ENCODE measurements at regions not wholly inside any gene's neighbourhood (a gene's known extent, or its start where the extent isn't known, plus 50 kb on each side); places are given as distances from the start of the nearest gene placed in this dataset.

DNA sequence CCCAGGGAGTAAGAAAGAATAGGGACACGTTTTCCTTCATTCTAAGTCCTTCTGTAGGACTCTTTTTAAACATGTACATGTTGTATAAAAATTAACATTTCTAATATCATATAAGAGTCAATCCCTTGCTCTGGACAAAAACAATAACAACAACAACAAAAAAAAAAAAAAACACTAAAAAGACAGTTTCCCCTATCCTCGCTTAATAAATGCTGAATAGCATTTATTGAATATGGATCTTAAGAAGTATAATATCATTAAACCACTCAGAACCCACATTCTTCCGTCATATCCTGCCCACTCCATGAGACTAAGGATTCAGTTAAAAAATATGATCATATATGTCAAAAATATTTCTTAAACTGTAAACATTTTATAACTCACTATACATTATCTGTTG is 145.1 kb downstream of the AQP9 start:
- ChIA-PET CTCF (interaction anchor here (0.6 kb wide), 1 partner anchor 192 kb away, joined by 3 read pairs; no protein-coding TSS in a partner anchor), POLR2A (no interaction called here)
- DNase-seq (ENCODE audit: unreplicated experiment), result no peak
- TF ChIP-seq, protein P1, sequence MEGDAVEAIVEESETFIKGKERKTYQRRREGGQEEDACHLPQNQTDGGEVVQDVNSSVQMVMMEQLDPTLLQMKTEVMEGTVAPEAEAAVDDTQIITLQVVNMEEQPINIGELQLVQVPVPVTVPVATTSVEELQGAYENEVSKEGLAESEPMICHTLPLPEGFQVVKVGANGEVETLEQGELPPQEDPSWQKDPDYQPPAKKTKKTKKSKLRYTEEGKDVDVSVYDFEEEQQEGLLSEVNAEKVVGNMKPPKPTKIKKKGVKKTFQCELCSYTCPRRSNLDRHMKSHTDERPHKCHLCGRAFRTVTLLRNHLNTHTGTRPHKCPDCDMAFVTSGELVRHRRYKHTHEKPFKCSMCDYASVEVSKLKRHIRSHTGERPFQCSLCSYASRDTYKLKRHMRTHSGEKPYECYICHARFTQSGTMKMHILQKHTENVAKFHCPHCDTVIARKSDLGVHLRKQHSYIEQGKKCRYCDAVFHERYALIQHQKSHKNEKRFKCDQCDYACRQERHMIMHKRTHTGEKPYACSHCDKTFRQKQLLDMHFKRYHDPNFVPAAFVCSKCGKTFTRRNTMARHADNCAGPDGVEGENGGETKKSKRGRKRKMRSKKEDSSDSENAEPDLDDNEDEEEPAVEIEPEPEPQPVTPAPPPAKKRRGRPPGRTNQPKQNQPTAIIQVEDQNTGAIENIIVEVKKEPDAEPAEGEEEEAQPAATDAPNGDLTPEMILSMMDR (IDR thresholded peaks at IDR 0.05; ENCODE audit: unreplicated experiment), result no peak
- intact Hi-C loops (cut with micrococcal nuclease), result no loop called here
- peaks cover 8% of the 10 kb centered on the region for H3K4me1 Mint-ChIP-seq (ENCODE audit: insufficient read depth, unreplicated experiment)
- H3K36me3 Mint-ChIP-seq (ENCODE audit: insufficient read depth, unreplicated experiment), result no peaks in the 10 kb centered on the region
- no peak overlapping the region for H3K4me3 Mint-ChIP-seq (ENCODE audit: unreplicated experiment)
- H3K9me3 Mint-ChIP-seq (ENCODE audit: unreplicated experiment), result no peaks in the 10 kb centered on the region
- H3K27me3 Mint-ChIP-seq (ENCODE audit: insufficient read depth, unreplicated experiment), result peaks cover 11% of the 10 kb centered on the region
- H3K27ac Mint-ChIP-seq (ENCODE audit: low read depth, unreplicated experiment), result no peak overlapping the region
- no TSS peak for BruUV-seq (replicated peaks)

DNA sequence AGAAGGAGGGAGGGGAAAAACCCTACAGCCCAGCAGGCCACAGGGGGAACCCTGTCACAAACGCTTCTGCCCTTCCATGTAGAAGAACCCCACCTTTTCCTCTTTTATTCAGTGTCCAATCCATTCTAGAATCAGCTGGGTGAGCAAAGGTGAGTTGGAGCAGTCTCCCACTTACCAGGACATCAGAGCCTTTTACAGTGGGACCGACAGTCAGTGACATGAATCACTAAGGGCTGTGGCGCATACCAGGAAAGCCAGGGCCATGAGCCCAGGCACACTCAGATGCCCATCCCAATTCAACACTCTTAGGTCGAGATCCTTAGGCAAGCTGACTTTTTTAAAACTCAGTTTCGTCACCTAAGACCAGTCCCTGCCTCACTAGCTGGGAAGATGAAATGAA is 146.1 kb downstream of the AQP9 start:
- intact Hi-C loops (cut with micrococcal nuclease), result no loop called here
- Mint-ChIP-seq H3K36me3 (ENCODE audit: insufficient read depth, unreplicated experiment) (no peaks in the 10 kb centered on the region), H3K4me3 (ENCODE audit: unreplicated experiment) (no peak overlapping the region), H3K4me1 (ENCODE audit: insufficient read depth, unreplicated experiment) (peaks cover 8% of the 10 kb centered on the region), H3K9me3 (ENCODE audit: unreplicated experiment) (no peaks in the 10 kb centered on the region), H3K27me3 (ENCODE audit: insufficient read depth, unreplicated experiment) (peaks cover 5% of the 10 kb centered on the region), H3K27ac (ENCODE audit: low read depth, unreplicated experiment) (no peak overlapping the region)
- TF ChIP-seq, protein P1 (IDR thresholded peaks at IDR 0.05; ENCODE audit: unreplicated experiment), result no peak
- BruUV-seq (replicated peaks), result no TSS peak
- POLR2A ChIA-PET, result interaction anchor here (0.5 kb wide), 1 partner anchor 824 kb away, joined by 3 read pairs; no protein-coding TSS in a partner anchor
- CTCF ChIA-PET, result no interaction called here
- DNase-seq (ENCODE audit: unreplicated experiment), result no peak

DNA sequence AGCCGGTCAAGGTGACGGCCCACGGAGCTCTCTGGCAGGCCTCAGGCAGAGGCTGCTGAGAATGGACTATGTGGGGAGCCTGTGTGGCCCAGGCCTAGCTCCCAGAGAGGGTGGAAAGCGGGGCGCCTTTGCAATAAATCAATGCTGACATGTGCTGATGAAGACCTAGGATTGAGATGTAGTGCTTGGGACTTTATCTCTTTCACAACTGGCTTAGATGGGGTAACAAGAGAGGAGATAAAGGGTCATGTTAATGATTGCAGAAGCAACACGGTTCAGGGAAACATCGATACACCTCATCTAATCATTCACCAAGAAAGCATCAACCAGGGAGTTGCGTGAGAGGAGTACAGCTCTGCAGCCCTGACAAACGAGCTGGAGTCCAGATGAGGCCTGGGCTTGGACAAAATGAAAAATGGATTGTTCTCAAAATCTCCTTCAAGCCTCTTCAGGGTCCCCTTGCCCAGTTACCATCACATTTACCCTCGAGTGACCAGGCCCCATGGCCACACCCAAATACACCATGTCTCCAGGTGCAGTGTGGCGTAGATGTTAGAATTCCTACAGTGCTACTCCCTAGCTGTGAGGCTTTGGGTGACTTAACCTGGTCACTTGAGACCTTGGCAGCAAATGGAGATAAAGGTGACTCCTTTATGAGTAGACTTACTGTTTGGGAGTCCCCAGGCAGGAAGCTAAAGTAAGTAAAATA is 146.4 kb upstream of the LIPC start:
- POLR2A ChIA-PET, result interaction anchor here (0.7 kb wide), 2 partner anchors 8 to 465 kb away, joined by 3 to 4 read pairs; no protein-coding TSS in a partner anchor
- Mint-ChIP-seq H3K27me3 (ENCODE audit: insufficient read depth, unreplicated experiment) (no peaks in the 10 kb centered on the region), H3K9me3 (ENCODE audit: unreplicated experiment) (no peaks in the 10 kb centered on the region), H3K4me3 (ENCODE audit: unreplicated experiment) (no peak overlapping the region), H3K4me1 (ENCODE audit: insufficient read depth, unreplicated experiment) (peaks cover 8% of the 10 kb centered on the region), H3K27ac (ENCODE audit: low read depth, unreplicated experiment) (peak overlapping the region; percentile 3), H3K36me3 (ENCODE audit: insufficient read depth, unreplicated experiment) (no peaks in the 10 kb centered on the region)
- CTCF ChIA-PET, result interaction anchor here (0.6 to 1.1 kb wide), 2 partner anchors 16 to 47 kb away, joined by 3 to 4 read pairs; no protein-coding TSS in a partner anchor
- BruUV-seq (replicated peaks), result no TSS peak
- DNase-seq (ENCODE audit: unreplicated experiment), result no peak
- TF ChIP-seq, protein P1 (IDR thresholded peaks at IDR 0.05; ENCODE audit: unreplicated experiment), result no peak
- intact Hi-C loops (cut with micrococcal nuclease), result no loop called here

DNA sequence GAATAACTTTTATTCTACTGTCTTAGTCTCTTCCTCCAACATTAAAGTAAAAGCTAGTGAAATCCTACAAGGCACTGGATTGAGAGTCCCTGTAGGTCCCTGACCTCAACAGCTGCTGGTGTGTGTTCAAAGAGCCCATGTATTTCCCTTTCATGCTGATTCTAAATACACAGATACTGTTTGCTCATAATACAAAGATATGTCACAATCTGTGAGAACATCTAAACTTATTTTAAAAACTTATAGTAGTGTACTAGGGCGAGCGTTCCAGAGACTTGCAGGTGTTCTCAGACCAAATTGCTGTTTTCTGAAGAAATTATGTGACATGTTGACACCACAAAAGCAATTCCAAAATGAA is 145.9 kb upstream of the LIPC start:
- no peaks in the 10 kb centered on the region for H3K36me3 Mint-ChIP-seq (ENCODE audit: insufficient read depth, unreplicated experiment)
- no peak overlapping the region for H3K4me3 Mint-ChIP-seq (ENCODE audit: unreplicated experiment)
- H3K4me1 Mint-ChIP-seq (ENCODE audit: insufficient read depth, unreplicated experiment), result peaks cover 8% of the 10 kb centered on the region
- CTCF ChIA-PET, result interaction anchor here (0.6 to 1.1 kb wide), 3 partner anchors 17 to 273 kb away, joined by 3 to 4 read pairs (median 3); no protein-coding TSS in a partner anchor
- BruUV-seq (replicated peaks), result no TSS peak
- no peak overlapping the region for H3K27ac Mint-ChIP-seq (ENCODE audit: low read depth, unreplicated experiment)
- POLR2A ChIA-PET, result interaction anchor here (0.7 kb wide), 2 partner anchors 9 to 465 kb away, joined by 3 to 4 read pairs; no protein-coding TSS in a partner anchor
- H3K27me3 Mint-ChIP-seq (ENCODE audit: insufficient read depth, unreplicated experiment), result no peaks in the 10 kb centered on the region
- no peaks in the 10 kb centered on the region for H3K9me3 Mint-ChIP-seq (ENCODE audit: unreplicated experiment)
- TF ChIP-seq, protein P1 (IDR thresholded peaks at IDR 0.05; ENCODE audit: unreplicated experiment), result no peak
- no peak for DNase-seq (ENCODE audit: unreplicated experiment)
- intact Hi-C loops (cut with micrococcal nuclease), result no loop called here
